Kidney (tissue), 13 donors: ENCODE measurements at regions not wholly inside any gene's neighbourhood (a gene's known extent, or its start where the extent isn't known, plus 50 kb on each side); places are given as distances from the start of the nearest gene placed in this dataset.
A peak's percentile ranks its signal among the peaks of the same experiment; 100 is the strongest.

Experiments used
- DNase-seq, 5 donors: peaks; one replicate each; pipeline ENCODE4 v3.0.0-alpha.2; 2013 to 2020
- FAIRE-seq: peaks from 2 replicates; lab custom pipeline; 2012; peaks lifted over from hg19 to GRCh38; lab: Jason Lieb, UNC
- H3K27ac ChIP-seq, 2 donors: one replicate each; pipeline ENCODE4 v1.7.0; 2013; ENCODE audit warnings: low read depth in 2 of 2, low read length in 2 of 2, inconsistent platforms in 1 of 2
- H3K27me3 ChIP-seq: one replicate; pipeline ENCODE4 v1.7.1; 2013; ENCODE audit warnings: low read length, inconsistent platforms; ENCODE audit not compliant: control insufficient read depth, insufficient read depth
- H3K36me3 ChIP-seq, 3 donors: one replicate each; pipeline versions ENCODE4 v1.7.0 to v1.7.1; 2013; ENCODE audit warnings: low read length in 3 of 3, control low read depth in 1 of 3, inconsistent platforms in 1 of 3; ENCODE audit not compliant: insufficient read depth in 3 of 3, control insufficient read depth in 2 of 3
- H3K4me1 ChIP-seq, 3 donors: one replicate each; pipeline versions ENCODE4 v1.7.0 to v1.7.1; 2013; ENCODE audit warnings: low read length in 3 of 3, inconsistent platforms in 1 of 3, low read depth in 1 of 3; ENCODE audit not compliant: control insufficient read depth in 2 of 3, insufficient read depth in 2 of 3
- H3K4me3 ChIP-seq, 3 donors: one replicate each; pipeline versions ENCODE4 v1.7.0 to v1.8.1; 2013; ENCODE audit warnings: low read length in 3 of 3, control low read depth in 1 of 3, inconsistent platforms in 1 of 3
- H3K9ac ChIP-seq, 3 donors: one replicate each; pipeline versions ENCODE4 v1.7.0 to v1.7.1; 2013; ENCODE audit warnings: low read length in 3 of 3, control low read depth in 1 of 3, inconsistent platforms in 1 of 3
- H3K9me3 ChIP-seq, 3 donors: one replicate each; pipeline versions ENCODE4 v1.7.0 to v1.7.1; 2013; ENCODE audit warnings: low read length in 3 of 3, control low read depth in 1 of 3, inconsistent platforms in 1 of 3; ENCODE audit not compliant: control insufficient read depth in 2 of 3, insufficient read depth in 1 of 3
- intact Hi-C: fragments of 100-400 bp; cut with DNase I; formaldehyde crosslinking; loops from one replicate; pipeline ENCODE4 v1.11.1; 2022
- TF ChIP-seq, protein P1 (sequence below): IDR thresholded peaks from 3 replicates; pipeline ENCODE4 v1.5.1; 2012; ENCODE audit warnings: mild to moderate bottlenecking, moderate library complexity, borderline replicate concordance; ENCODE audit not compliant: insufficient read depth; ENCODE audit errors: extremely low read depth
- donor health status: control.
- donor health status: control.
- donor health status: control.
- donor health status: control.
- donor health status: control.
- donor health status: DM: yes; HTN: yes; CAD: no.
- donor health status: Normal renal cell carcinoma (clear cell type).

DNA sequence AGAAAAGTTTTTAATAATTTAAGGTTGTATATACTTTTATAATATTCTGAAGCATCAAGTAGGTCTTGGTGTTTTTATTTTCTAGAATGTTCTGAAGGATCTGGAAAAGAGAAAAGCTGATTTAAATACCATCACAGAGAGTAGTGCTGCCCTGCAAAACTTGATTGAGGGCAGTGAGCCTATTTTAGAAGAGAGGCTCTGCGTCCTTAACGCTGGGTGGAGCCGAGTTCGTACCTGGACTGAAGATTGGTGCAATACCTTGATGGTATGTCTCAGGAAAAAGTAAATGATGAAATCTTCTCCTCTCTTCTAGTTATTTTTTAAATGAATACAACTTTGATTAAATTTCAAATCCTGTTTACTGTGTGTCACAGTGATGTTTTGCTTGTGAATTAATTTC lies 225.7 kb downstream of the UTRN start:
- DNase-seq: no peak
- TF ChIP-seq, protein P1, sequence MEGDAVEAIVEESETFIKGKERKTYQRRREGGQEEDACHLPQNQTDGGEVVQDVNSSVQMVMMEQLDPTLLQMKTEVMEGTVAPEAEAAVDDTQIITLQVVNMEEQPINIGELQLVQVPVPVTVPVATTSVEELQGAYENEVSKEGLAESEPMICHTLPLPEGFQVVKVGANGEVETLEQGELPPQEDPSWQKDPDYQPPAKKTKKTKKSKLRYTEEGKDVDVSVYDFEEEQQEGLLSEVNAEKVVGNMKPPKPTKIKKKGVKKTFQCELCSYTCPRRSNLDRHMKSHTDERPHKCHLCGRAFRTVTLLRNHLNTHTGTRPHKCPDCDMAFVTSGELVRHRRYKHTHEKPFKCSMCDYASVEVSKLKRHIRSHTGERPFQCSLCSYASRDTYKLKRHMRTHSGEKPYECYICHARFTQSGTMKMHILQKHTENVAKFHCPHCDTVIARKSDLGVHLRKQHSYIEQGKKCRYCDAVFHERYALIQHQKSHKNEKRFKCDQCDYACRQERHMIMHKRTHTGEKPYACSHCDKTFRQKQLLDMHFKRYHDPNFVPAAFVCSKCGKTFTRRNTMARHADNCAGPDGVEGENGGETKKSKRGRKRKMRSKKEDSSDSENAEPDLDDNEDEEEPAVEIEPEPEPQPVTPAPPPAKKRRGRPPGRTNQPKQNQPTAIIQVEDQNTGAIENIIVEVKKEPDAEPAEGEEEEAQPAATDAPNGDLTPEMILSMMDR: no peak
- H3K9ac ChIP-seq: no peak overlapping the region
- intact Hi-C loops: no loop called here
- no peaks in the 10 kb centered on the region for H3K27me3 ChIP-seq
- peaks cover 0 to 3% (median 0%) of the 10 kb centered on the region in 3 donors for H3K9me3 ChIP-seq
- H3K36me3 ChIP-seq: peaks cover 0 to 3% (median 0%) of the 10 kb centered on the region in 3 donors
- H3K27ac ChIP-seq: no peak overlapping the region
- H3K4me3 ChIP-seq: no peak overlapping the region
- no peak for FAIRE-seq
- no peaks in the 10 kb centered on the region for H3K4me1 ChIP-seq

DNA sequence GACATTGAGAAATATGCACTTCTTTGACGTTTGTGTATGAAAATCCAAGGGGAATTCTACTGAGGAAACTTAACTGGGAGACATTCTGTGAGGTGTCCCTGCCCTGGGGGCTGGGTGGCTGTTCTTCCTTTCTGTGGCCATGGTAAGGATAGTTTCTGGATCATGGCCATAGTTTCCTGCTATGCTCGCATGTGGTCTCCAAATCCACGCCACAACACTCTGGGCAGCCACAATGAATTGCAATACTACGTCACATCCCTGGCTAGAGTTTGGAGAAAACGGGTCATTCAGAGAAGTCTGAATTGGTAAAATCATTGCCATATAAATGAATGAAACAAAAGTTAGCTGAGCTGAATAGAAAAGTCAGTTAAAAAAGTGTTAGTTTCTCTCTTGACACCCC lies 230.6 kb downstream of the UTRN start:
- no peak for DNase-seq
- intact Hi-C loops: no loop called here
- Histone ChIP-seq H3K27me3 (no peaks in the 10 kb centered on the region), H3K4me1 (no peaks in the 10 kb centered on the region), H3K4me3 (no peak overlapping the region), H3K9ac (no peak overlapping the region), H3K36me3 (peaks cover 2 to 10% (median 10%) of the 10 kb centered on the region in 3 donors), H3K9me3 (no peaks in the 10 kb centered on the region), H3K27ac (no peak overlapping the region)
- no peak for FAIRE-seq
- TF ChIP-seq, protein P1: no peak

DNA sequence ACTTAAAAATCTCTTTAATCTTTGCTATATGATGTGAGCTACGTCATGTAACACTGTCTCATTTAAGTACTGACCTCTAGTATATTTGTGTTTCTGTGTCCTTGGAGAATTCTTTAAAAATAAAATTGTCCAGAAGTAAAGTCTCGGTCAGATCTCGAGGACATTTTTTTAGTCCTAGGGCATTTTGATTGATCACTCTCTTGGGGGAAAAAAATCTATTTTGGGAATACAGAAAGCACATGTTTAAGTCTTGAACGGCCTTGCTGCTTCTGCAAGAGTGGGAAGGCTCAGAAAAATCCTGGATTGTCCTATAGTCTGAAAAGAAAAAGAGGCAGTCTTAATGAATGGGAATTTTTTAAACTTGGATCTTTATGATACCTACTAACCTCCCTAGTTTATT lies 234.3 kb downstream of the UTRN start:
- Histone ChIP-seq H3K27ac (no peak overlapping the region), H3K27me3 (no peaks in the 10 kb centered on the region), H3K9me3 (no peaks in the 10 kb centered on the region), H3K4me3 (no peak overlapping the region), H3K9ac (no peak overlapping the region), H3K36me3 (peaks cover 2 to 10% (median 7%) of the 10 kb centered on the region in 3 donors), H3K4me1 (no peaks in the 10 kb centered on the region)
- TF ChIP-seq, protein P1: no peak
- FAIRE-seq: no peak
- intact Hi-C loops: no loop called here
- DNase-seq: peak in 2 of 5 donors; percentile 55 to 76

DNA sequence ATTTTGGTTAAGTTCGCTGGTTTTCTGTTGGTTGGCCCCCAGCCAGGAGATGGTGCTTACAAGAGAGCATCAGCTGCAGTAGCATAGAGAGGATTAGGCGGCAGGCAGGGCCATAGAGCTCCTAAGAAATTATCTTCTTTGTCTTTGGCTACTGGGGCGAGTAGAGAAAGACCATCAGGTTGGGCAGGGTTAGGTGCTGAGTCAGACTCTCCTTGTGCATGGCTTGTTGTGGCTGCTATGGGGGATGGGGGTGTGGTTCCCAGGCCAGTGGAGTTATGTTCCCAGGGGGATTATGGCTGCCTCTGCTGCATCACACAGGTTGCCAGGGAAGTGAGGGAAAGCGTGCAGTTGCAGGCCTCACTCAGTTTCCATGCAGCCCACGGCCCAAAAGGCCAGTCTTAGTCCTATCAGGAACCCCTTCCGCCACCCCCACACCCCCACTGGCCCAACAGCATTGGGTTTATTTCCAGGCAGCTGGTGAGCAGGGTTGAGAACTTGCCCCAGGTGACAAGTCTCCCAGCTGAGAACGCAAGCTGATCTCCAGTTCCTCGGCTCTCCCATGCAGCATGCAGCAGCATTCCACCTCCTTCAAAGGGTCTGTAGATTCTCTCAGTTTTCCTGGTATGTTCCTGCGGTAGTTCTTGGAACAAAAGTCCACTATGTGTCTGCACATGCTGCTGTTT lies 243.7 kb downstream of the UTRN start:
- H3K36me3 ChIP-seq: peaks cover 2 to 14% (median 11%) of the 10 kb centered on the region in 3 donors
- no peaks in the 10 kb centered on the region for H3K4me1 ChIP-seq
- no peak overlapping the region for H3K27ac ChIP-seq
- H3K27me3 ChIP-seq: no peaks in the 10 kb centered on the region
- no peak overlapping the region for H3K9ac ChIP-seq
- intact Hi-C loops: no loop called here
- no peak for FAIRE-seq
- H3K4me3 ChIP-seq: no peak overlapping the region
- TF ChIP-seq, protein P1: no peak
- no peak for DNase-seq
- H3K9me3 ChIP-seq: no peaks in the 10 kb centered on the region
